CD14-positive monocyte (primary cell): ENCODE measurements at regions not wholly inside any gene's neighbourhood (a gene's known extent, or its start where the extent isn't known, plus 50 kb on each side); places are given as distances from the start of the nearest gene placed in this dataset.

Experiments used
- DNase-seq, 3 donors: peaks; one replicate each; pipeline ENCODE4 v3.0.0-alpha.2; 2011 to 2022
- H2AFZ ChIP-seq: 2 replicates; pipeline ENCODE4 v1.6.0; 2012; ENCODE audit warnings: mild to moderate bottlenecking, low read depth, low read length, inconsistent platforms; ENCODE audit not compliant: insufficient read depth, poor library complexity, severe bottlenecking
- H3K27ac ChIP-seq, 2 donors: 1 replicate in 1 of 2; 2 replicates in 1 of 2; pipeline ENCODE4 v1.5.1; 2012 to 2013; ENCODE audit warnings: low read length in 2 of 2, control low read depth in 1 of 2, inconsistent platforms in 1 of 2, low read depth in 1 of 2, mild to moderate bottlenecking in 1 of 2
- H3K27me3 ChIP-seq, 2 donors: one replicate each; pipeline versions ENCODE4 v1.6.0 to v1.6.1; 2011 to 2013; ENCODE audit warnings: low read length in 2 of 2; ENCODE audit not compliant: control insufficient read depth in 2 of 2, insufficient read depth in 2 of 2
- H3K36me3 ChIP-seq, 2 donors: replicated peaks in 1 of 2; 1 replicate in 1 of 2; 2 replicates in 1 of 2; pipeline versions ENCODE4 v1.5.1 to v1.6.1; 2012 to 2013; ENCODE audit warnings: low read length in 2 of 2, control low read depth in 1 of 2, inconsistent platforms in 1 of 2, mild to moderate bottlenecking in 1 of 2; ENCODE audit not compliant: insufficient read depth in 2 of 2, control insufficient read depth in 1 of 2
- H3K4me1 ChIP-seq, 2 donors: 1 replicate in 1 of 2; 2 replicates in 1 of 2; pipeline versions ENCODE4 v1.5.1 to v1.6.1; 2012 to 2013; ENCODE audit warnings: low read length in 2 of 2, control low read depth in 1 of 2, inconsistent platforms in 1 of 2, mild to moderate bottlenecking in 1 of 2, moderate library complexity in 1 of 2; ENCODE audit not compliant: insufficient read depth in 2 of 2, control insufficient read depth in 1 of 2
- H3K4me2 ChIP-seq: replicated peaks from 2 replicates; pipeline ENCODE3; 2012; ENCODE audit warnings: low read length, moderate library complexity, mild to moderate bottlenecking; ENCODE audit not compliant: poor library complexity, severe bottlenecking; ENCODE audit errors: extremely low read depth
- H3K4me3 ChIP-seq, 3 experiments: fragments of 200-600 bp in 1 of 3; sonication (generic) in 1 of 3; replicated peaks in 1 of 3; 1 replicate in 2 of 3; 2 replicates in 1 of 3; pipeline ENCODE4 v1.5.1; 2011 to 2013; ENCODE audit warnings: low read length in 3 of 3, mild to moderate bottlenecking in 3 of 3, control low read depth in 2 of 3, low read depth in 2 of 3, inconsistent platforms in 1 of 3, moderate library complexity in 1 of 3
- H3K79me2 ChIP-seq: 2 replicates; pipeline ENCODE4 v1.6.0; 2012; ENCODE audit warnings: mild to moderate bottlenecking, control low read depth, inconsistent platforms, low read length, moderate library complexity; ENCODE audit not compliant: insufficient read depth
- H3K9ac ChIP-seq: 2 replicates; pipeline ENCODE4 v1.6.0; 2017; ENCODE audit warnings: low read length, mild to moderate bottlenecking; ENCODE audit not compliant: insufficient read depth, poor library complexity, severe bottlenecking
- H3K9me3 ChIP-seq, 2 donors: replicated peaks in 1 of 2; 1 replicate in 1 of 2; 2 replicates in 1 of 2; pipeline versions ENCODE4 v1.5.1 to v1.6.1; 2012 to 2013; ENCODE audit warnings: low read length in 2 of 2, control low read depth in 1 of 2; ENCODE audit not compliant: control insufficient read depth in 1 of 2, insufficient read depth in 1 of 2
- H4K20me1 ChIP-seq: 2 replicates; pipeline ENCODE4 v1.6.0; 2012; ENCODE audit warnings: mild to moderate bottlenecking, low read length, control low read depth, moderate library complexity; ENCODE audit not compliant: insufficient read depth
- H3K27ac Mint-ChIP-seq, 7 donors: one replicate each; pipeline ENCODE4 v1.8.0; 2020; ENCODE audit warnings: mild to moderate bottlenecking in 7 of 7, mixed read lengths in 7 of 7, moderate library complexity in 6 of 7, inconsistent platforms in 2 of 7
- H3K27me3 Mint-ChIP-seq, 3 donors: one replicate each; pipeline ENCODE4 v1.8.0; 2021 to 2022; ENCODE audit warnings: low read depth in 3 of 3, mild to moderate bottlenecking in 3 of 3, mixed read lengths in 3 of 3, moderate library complexity in 3 of 3, inconsistent platforms in 1 of 3
- H3K36me3 Mint-ChIP-seq, 2 donors: one replicate each; pipeline ENCODE4 v1.8.0; 2020; ENCODE audit warnings: mixed read lengths in 2 of 2, inconsistent platforms in 1 of 2, mild to moderate bottlenecking in 1 of 2
- H3K4me1 Mint-ChIP-seq: one replicate; pipeline ENCODE4 v1.8.0; 2020; ENCODE audit warnings: mild to moderate bottlenecking, mixed read lengths
- H3K4me3 Mint-ChIP-seq, 2 donors: one replicate each; pipeline ENCODE4 v1.8.0; 2020; ENCODE audit warnings: mild to moderate bottlenecking in 2 of 2, mixed read lengths in 2 of 2, moderate library complexity in 1 of 2
- H3K9me3 Mint-ChIP-seq, 7 donors: one replicate each; pipeline ENCODE4 v1.8.0; 2020 to 2022; ENCODE audit warnings: mixed read lengths in 7 of 7, mild to moderate bottlenecking in 6 of 7, moderate library complexity in 6 of 7, inconsistent platforms in 2 of 7
- WGBS: methylation state at CpG from one replicate; pipeline ENCODE4 v1.1.5; 2013; ENCODE audit warnings: missing lambda C conversion rate; ENCODE audit not compliant: insufficient coverage; 5-methylcytosine and 5-hydroxymethylcytosine counted together
- intact Hi-C, 2 donors: fragments of 100-400 bp; cut with micrococcal nuclease; formaldehyde crosslinking; loops; one replicate each; pipeline versions ENCODE4 v1.15.0 to v1.15.1; 2023
- TF ChIP-seq, protein P1 (sequence below): fragments of 200-600 bp; IDR thresholded peaks from one replicate; pipeline ENCODE4 v1.8.0; 2022; ENCODE audit warnings: antibody characterized with exemption, mild to moderate bottlenecking

DNA sequence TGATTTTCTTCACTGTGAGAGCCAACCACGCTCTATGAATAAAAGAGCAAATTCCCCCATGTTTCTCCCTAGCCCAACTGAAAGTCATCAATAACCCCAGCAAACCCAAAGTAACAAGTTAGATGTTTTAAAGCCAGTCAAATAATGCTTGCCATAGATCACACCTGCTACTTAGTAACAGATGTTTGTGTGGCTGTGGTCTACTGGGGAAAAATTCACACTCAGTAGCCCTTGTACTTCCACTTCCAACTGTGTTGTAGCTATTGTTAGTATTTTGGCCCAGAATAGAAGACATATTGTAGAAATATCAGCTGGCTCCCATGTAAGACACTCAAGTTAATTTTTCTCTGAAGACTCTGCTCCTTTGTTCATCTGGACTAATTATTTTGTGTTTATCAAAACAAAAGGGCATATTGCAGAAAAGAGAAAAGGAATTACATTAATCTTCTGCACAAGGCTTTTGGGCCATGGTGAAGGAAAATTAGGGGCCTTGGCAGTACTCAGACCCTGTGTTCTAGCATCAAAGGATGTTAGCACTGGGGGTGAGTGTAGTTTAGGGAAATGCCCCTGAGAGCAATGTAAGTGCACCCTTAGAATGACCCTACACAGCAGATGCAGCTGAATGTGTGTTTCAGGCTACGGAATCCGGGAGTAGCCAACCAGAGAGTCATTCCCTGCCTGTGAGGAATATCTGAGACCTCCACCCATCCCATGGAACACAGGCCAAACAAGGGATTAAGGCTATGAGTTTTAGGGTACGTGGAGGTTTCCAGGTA is 521.9 kb downstream of the EPHA4 start:
- Mint-ChIP-seq H3K36me3 (no peaks in the 10 kb centered on the region), H3K27ac (no peak overlapping the region), H3K4me1 (no peaks in the 10 kb centered on the region), H3K4me3 (no peak overlapping the region), H3K27me3 (peaks cover 0 to 2% (median 0%) of the 10 kb centered on the region in 3 donors), H3K9me3 (peaks cover 0 to 9% (median 4%) of the 10 kb centered on the region in 7 donors)
- H3K27ac ChIP-seq, result no peak overlapping the region
- no peak for DNase-seq
- whole genome bisulfite sequencing, result 100% methylated on average over 1 of the region's 4 CpGs
- no peaks in the 10 kb centered on the region for H4K20me1 ChIP-seq
- no peaks in the 10 kb centered on the region for H3K4me1 ChIP-seq
- H3K27me3 ChIP-seq, result no peaks in the 10 kb centered on the region
- H3K79me2 ChIP-seq, result no peaks in the 10 kb centered on the region
- intact Hi-C loops, result no loop called here
- H3K4me2 ChIP-seq, result no peak overlapping the region
- TF ChIP-seq, protein P1, sequence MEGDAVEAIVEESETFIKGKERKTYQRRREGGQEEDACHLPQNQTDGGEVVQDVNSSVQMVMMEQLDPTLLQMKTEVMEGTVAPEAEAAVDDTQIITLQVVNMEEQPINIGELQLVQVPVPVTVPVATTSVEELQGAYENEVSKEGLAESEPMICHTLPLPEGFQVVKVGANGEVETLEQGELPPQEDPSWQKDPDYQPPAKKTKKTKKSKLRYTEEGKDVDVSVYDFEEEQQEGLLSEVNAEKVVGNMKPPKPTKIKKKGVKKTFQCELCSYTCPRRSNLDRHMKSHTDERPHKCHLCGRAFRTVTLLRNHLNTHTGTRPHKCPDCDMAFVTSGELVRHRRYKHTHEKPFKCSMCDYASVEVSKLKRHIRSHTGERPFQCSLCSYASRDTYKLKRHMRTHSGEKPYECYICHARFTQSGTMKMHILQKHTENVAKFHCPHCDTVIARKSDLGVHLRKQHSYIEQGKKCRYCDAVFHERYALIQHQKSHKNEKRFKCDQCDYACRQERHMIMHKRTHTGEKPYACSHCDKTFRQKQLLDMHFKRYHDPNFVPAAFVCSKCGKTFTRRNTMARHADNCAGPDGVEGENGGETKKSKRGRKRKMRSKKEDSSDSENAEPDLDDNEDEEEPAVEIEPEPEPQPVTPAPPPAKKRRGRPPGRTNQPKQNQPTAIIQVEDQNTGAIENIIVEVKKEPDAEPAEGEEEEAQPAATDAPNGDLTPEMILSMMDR, result no peak
- no peaks in the 10 kb centered on the region for H3K9me3 ChIP-seq
- no peak overlapping the region for H3K4me3 ChIP-seq
- H3K9ac ChIP-seq, result no peak overlapping the region
- no peaks in the 10 kb centered on the region for H3K36me3 ChIP-seq
- no peak overlapping the region for H2AFZ ChIP-seq

DNA sequence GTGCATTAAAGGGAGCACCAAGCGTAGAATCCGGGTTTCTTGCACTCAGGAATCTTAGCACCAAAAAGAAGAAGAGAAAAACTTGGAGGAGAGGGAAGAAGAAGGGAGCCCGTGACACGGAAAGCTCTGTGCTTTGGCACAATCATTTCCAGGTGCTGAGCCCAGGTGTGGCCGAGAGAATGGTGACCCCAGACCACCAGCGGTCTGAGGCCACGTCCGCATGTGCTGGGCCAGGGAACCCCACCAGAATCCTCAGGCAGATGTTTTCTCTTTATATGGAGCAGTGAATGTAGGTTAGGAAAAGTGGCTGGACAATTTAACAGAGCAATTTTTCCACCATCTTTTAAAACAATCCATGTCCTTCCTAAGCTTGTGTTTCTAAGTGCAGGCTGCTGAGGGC is 520.9 kb downstream of the EPHA4 start:
- no peak overlapping the region for H3K4me3 ChIP-seq
- no peaks in the 10 kb centered on the region for H4K20me1 ChIP-seq
- no peak overlapping the region for H3K4me3 Mint-ChIP-seq
- H3K79me2 ChIP-seq, result no peaks in the 10 kb centered on the region
- peaks cover 0 to 10% (median 4%) of the 10 kb centered on the region in 7 donors for H3K9me3 Mint-ChIP-seq
- no peak for DNase-seq
- no peak overlapping the region for H3K27ac Mint-ChIP-seq
- no peak overlapping the region for H3K9ac ChIP-seq
- intact Hi-C loops, result no loop called here
- H2AFZ ChIP-seq, result no peak overlapping the region
- no peaks in the 10 kb centered on the region for H3K36me3 ChIP-seq
- H3K4me1 Mint-ChIP-seq, result no peaks in the 10 kb centered on the region
- H3K27me3 ChIP-seq, result no peaks in the 10 kb centered on the region
- no peak overlapping the region for H3K4me2 ChIP-seq
- no peaks in the 10 kb centered on the region for H3K36me3 Mint-ChIP-seq
- H3K4me1 ChIP-seq, result no peaks in the 10 kb centered on the region
- TF ChIP-seq, protein P1, result no peak
- WGBS, result 80% methylated on average over 5 of the region's 8 CpGs
- H3K9me3 ChIP-seq, result no peaks in the 10 kb centered on the region
- peaks cover 0 to 2% (median 0%) of the 10 kb centered on the region in 3 donors for H3K27me3 Mint-ChIP-seq
- H3K27ac ChIP-seq, result no peak overlapping the region
